DMS79 (cell line): ENCODE measurements at regions not wholly inside any gene's neighbourhood (a gene's known extent, or its start where the extent isn't known, plus 50 kb on each side); places are given as distances from the start of the nearest gene placed in this dataset.

Experiments used
- DNase-seq: peaks from one replicate; lab custom pipeline; 2025; lab: John Stamatoyannopoulos, UW

- no peak for DNase-seq
These were observed 470.9 kb upstream of the SPHKAP start for GRCh38 chr2:228652366-228652765.

- no peak for DNase-seq
These were observed 468.4 kb upstream of the SPHKAP start for GRCh38 chr2:228649876-228650275.

GRCh38 chr2:228649447-228649846 is 468.0 kb upstream of the SPHKAP start:
- no peak for DNase-seq

- no peak for DNase-seq
These were observed 467.1 kb upstream of the SPHKAP start for GRCh38 chr2:228648541-228648940.

- DNase-seq: no peak
These were observed 464.6 kb upstream of the SPHKAP start for GRCh38 chr2:228646061-228646460.

GRCh38 chr2:228644199-228644598 is 462.7 kb upstream of the SPHKAP start:
- DNase-seq: no peak

- no peak for DNase-seq
These were observed 461.4 kb upstream of the SPHKAP start for GRCh38 chr2:228642861-228643260.

GRCh38 chr2:228630786-228631185 is 449.3 kb upstream of the SPHKAP start:
- DNase-seq: no peak

- no peak for DNase-seq
These were observed 447.8 kb upstream of the SPHKAP start for GRCh38 chr2:228629251-228629650.

GRCh38 chr2:228628682-228629081 is 447.2 kb upstream of the SPHKAP start:
- no peak for DNase-seq

- DNase-seq: no peak
These were observed 446.0 kb upstream of the SPHKAP start for GRCh38 chr2:228627510-228627909.

GRCh38 chr2:228625481-228625880 is 444.0 kb upstream of the SPHKAP start:
- no peak for DNase-seq

GRCh38 chr2:228624733-228625132 is 443.2 kb upstream of the SPHKAP start:
- no peak for DNase-seq

- no peak for DNase-seq
These were observed 434.0 kb upstream of the SPHKAP start for GRCh38 chr2:228615496-228615895.

- no peak for DNase-seq
These were observed 433.3 kb upstream of the SPHKAP start for GRCh38 chr2:228614741-228615140.

- DNase-seq: peak; percentile 80
These were observed 431.8 kb upstream of the SPHKAP start for GRCh38 chr2:228613133-228613850.

GRCh38 chr2:228611171-228611570 is 429.7 kb upstream of the SPHKAP start:
- DNase-seq: no peak

GRCh38 chr2:228602288-228602687 is 420.8 kb upstream of the SPHKAP start:
- DNase-seq: no peak

GRCh38 chr2:228600265-228600664 is 418.8 kb upstream of the SPHKAP start:
- DNase-seq: no peak

- DNase-seq: no peak
These were observed 418.3 kb upstream of the SPHKAP start for GRCh38 chr2:228599781-228600180.

- DNase-seq: no peak
These were observed 417.8 kb upstream of the SPHKAP start for GRCh38 chr2:228599297-228599696.

- no peak for DNase-seq
These were observed 415.5 kb upstream of the SPHKAP start for GRCh38 chr2:228597032-228597431.

GRCh38 chr2:228594012-228594411 is 412.5 kb upstream of the SPHKAP start:
- DNase-seq: peak; percentile 20

GRCh38 chr2:228592925-228593324 is 411.4 kb upstream of the SPHKAP start:
- no peak for DNase-seq
